Activated T-cell treated with anti-CD3 and anti-CD28 coated beads, Interleukin-2, amount 50 U/mL, for 1 hour (primary cell): ENCODE measurements at regions not wholly inside any gene's neighbourhood (a gene's known extent, or its start where the extent isn't known, plus 50 kb on each side); places are given as distances from the start of the nearest gene placed in this dataset.
"Not testable (repeated sequence)": the region's sequence is repeated elsewhere in the genome, so short reads cannot be mapped to it uniquely, and the experiment has no call there.

ENCODE experiments used
- DNase-seq: peaks from one replicate; pipeline ENCODE4 v3.0.0-alpha.2; 2020

DNA sequence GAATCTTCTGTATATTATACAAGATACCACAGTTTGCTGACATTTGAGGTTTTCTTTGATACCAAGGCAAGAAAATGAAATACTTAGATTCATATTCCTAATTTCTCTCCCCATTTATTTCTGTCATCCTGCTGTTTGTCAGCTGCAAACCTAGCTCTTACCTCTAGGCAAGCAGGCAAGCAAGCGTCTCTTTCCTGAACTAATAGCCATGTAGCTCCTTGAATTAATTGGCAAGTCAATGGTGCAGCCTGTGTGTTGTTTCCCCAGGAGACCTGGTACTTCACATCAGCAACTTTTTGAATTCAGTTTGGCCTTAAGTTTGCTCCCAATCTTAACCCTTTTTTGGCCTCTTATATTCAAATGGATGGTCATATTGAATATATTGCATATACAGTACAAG is 573.6 kb upstream of the ARRDC3 start:
- no peak for DNase-seq

DNA sequence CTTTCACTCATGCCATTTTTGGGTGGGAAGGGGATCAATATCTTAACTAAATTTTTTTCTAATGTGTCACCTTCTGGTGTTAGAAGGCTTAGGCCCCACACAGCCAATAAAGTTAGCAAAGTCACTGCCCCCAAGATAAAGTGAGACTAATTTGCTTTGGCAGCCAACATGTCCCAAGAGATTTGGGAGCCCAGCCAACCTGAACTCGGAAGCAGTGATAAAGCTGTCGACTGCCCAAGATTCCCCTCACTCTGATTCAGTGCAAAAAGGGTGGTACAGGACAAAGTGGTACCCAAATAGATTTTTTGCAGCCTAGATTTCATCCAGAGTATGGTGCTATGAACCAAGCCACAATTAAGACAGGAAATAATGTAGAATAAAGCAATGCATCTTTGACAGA is 572.5 kb upstream of the ARRDC3 start:
- DNase-seq: no peak

DNA sequence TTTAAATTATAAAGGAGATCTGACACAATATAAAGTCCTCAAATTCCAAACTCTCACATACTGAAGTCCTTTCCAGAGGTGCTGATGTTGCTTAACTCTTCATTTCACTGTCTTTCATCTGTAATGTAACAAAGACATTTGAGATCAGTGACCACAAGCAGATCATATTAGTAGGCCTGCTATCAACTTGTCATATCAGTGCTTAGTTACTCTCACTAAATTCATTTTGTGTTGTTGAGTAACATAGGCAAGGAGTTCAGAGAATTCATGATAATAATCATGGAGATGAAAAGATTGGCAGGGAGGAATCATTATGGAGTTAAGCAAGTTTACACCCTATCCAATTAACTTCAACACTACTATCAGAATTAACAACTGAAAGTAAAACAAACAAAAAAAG is 571.0 kb upstream of the ARRDC3 start:
- DNase-seq: no peak

DNA sequence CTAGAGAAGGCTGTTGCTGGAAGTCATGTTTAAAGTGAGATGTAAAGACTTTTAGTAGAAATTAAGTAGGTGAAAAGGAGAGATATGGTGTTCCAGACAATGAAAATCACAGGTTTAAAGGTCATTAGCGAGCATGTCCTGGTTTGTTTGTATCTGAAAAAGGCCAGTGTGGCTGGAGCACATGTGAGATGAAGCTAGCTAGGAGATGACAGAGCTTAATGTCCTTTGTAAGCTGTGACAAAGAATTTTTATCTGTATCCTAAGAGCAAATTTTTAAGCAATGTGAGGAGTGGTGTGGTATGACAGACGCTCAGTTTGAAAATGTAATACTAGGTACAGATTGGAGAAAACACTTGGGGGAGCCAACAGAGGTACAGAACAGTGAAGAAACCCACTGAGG is 567.2 kb upstream of the ARRDC3 start:
- no peak for DNase-seq

DNA sequence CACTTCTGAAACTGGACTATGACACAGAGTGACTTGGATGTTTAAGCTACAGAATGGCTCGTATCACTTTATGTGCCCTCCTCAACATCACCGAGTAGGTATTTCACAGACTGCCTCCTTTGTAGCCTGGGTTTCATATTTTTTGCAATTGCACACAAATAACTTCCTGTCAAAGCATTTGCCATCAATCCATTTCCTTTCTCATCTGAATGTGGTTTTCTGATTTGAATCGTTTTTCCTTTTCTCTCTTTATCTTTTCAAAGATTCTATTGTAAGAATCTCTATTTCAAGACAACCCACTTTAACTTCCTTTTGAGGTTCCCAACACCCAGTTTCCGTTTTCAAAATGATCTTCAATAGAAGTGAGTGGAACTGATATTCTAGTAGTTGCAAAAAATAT is 563.8 kb upstream of the ARRDC3 start:
- DNase-seq: no peak

DNA sequence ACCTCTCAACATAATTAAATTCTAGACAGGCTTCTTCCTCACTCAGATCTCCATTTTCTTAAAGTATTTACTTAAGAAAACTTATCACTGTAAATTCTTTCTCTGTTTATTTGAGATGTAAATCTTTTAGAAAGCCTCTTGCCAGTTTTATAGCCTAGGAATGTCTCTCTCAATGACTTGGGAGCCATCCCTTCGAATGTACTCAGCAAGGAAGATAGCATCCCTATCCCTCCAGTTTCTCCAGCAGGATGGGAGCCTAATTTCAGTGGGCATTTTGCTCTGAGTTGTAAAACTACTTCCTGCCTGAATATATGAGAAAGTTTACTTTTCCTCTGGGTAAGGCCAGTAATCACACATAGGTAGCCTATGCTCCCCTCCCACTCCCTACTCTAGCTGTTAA is 558.5 kb upstream of the ARRDC3 start:
- no peak for DNase-seq

DNA sequence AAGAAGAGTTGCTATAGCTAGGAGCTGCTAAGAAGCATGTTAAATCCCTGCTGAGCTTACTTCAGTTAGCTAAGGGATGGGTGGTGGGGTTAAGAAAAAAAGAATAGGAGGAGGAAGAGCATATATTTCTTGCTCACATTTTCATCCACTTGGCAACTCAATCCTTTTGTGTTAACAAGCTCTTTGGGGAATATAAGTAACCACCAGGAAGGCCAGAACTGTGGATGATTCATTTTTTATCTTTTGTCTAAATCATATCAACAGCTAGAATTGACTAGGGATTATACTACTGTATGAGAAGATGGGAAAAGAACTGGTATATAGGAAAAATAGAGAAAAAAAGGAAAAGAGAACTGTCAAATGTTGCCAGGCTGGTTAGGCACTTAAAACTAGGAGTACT is 555.3 kb upstream of the ARRDC3 start:
- DNase-seq: no peak

DNA sequence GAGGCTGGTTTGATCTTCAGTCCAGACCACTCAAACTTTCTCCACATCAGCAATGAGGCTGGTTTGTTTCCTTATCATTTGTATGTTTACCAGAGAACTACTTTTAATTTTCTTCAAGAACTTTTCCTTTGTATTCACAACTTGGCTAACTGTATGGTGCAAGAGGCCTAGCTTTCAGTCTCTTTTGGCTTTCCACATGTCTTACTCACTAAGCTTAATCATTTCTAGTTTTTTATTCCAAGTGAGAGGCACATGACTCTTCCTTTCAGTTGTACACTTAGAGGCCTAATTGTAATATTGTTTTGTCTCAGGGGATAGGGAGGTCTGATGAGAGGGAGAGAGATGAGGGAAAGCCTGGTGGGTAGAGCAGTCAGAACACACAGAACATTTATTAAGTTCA is 554.0 kb upstream of the ARRDC3 start:
- DNase-seq: no peak

DNA sequence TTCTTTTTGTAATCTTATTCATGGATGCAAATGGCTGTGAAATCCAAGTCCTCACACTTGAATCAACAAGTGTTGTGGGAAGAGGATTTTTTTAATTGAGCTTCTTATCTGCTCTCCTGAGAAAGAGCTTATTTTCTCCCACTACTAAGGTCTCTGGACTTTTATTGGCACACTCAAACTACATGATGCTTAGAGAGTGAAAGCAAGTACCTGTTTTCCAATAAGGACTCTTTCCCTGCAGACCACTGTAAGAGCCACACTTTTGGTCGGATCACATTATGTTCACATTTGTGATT is 546.4 kb upstream of the ARRDC3 start:
- no peak for DNase-seq

DNA sequence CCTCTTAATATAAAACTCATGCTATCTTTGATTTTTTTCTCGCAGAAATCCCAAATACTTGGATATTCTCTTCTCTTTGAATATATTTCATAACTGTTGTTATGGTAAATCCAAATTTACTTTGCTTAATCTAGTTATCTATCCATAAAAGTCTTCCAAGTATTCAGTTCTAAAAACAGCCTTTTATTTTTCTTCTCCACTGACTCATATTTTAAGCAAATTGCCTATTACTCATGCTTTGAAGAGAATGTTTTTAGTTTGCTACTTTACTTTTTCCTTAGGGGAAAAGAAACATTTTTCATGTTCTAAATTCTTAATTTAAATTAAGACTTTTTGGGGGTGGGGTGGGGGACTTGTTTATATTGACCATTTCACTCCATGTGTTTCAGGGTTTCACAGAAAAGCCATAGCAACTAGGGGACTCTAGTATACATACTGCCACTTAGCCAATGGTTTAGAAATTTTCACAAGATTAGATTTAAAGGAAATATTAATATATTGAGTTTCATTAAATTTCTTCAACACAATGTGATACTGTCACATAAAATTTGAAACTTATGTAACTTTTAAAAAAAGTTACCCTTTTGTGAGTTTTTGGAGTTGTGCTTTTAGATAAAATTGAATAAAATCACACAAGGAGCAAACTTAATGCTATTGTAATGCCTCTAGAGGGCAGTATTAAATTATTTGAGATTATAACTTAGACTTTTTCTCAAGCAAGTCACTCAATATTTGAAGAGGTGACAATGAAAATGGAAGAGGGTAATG is 545.8 kb upstream of the ARRDC3 start:
- DNase-seq: no peak

DNA sequence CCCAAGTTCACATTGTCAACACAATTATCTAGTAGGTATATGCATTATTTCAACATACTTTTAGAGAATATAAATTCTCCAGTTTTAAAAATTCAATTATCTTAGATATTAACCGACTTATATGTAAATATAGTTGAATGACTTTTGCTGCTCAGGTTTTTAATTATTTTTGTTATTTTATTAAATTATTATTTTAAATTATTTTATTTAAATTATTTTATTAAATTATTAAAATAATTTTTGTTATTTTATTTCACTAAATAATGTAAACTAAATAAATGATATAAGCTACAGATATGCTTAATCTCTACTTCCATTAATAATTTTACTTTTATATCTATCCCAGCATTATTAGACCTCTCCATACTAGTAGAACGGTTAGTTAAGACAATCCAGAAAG is 544.3 kb upstream of the ARRDC3 start:
- no peak for DNase-seq

DNA sequence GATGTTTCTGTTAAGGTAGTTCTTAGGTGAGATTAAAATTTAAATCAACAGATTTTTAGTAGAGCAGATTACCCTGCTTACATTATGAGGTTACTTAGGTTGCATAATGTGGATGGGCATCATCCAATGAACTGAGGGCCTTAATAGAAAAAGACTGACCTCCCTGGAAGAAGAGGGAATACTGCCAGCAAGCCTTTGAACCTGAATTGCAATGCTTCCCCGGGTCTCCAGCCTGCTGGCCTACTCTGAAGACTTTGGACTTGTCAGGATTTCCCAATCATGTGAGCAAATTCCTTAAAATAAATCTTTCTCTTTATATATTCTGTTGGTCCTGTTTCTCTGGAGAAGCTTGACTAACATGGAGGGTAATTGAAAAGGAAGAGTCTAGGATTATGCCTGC is 542.1 kb upstream of the ARRDC3 start:
- no peak for DNase-seq

DNA sequence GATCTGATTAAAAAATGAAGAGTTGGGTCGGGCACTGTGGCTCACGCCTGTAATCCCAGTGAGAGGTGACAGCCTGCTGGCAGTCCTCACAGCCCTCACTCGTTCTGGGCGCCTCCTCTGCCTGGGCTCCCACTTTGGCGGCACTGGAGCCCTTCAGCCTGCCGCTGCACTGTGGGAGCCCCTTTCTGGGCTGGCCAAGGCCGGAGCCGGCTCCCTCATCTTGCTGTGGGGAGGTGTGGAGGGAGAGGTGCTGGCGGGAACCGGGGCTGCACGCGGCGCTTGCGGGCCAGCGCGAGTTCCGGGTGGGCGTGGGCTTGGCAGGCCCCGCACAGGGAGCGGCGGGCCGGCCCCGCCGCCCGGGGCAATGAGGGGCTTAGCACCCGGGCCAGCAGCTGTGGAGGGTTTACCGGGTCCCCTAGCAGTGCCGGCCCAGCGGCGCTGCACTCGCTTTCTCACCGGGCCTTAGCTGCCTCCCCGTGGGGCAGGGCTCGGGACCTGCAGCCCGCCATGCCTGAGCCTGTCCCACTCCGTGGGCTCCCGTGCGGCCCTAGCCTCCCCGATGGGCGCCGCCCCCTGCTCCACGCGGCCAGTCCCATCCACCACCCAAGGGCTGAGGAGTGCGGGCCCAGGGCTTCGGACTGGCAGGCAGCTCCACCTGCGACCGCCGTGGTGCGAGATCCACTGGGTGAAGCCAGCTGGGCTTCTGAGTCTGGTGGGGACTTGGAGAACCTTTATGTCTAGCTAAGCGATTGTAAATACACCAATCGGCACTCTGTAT is 534.1 kb upstream of the ARRDC3 start:
- not testable (repeated sequence) for DNase-seq

DNA sequence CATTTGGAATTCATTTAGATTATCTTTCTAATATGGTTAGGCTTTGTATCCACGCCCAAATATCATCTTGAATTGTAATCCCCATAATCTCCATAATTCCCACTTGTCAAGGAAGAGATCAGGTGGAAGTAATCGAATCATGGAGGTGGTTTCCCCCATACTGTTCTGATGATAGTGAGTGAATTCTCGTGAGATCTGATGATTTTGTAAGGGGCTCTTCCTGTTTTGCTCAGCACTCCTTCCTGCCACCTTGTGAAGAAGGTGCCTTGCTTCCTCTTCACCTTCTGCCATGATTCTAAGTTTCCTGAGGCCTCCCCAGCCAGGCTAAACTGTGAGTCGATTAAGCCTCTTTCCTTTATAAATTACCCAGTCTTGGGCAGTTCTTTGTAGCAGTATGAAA is 527.5 kb upstream of the ARRDC3 start:
- DNase-seq: no peak

DNA sequence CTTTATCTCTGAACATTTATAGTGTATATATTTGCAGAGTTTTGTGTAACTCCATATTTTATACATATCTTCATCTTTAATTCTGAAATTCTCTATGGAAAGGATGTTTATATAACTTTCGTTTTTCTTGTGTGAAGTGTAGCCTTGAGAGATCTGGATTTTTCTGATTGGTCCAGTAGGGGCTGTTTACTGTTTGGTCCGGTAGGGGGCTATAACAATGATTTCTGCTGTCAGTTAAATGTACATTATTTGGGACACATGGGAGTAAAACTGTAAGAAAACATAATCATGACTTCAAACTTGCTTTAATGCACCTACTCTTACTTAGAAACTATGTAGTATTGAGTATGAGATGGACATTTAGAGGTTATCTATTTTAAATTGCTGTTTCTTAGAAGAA is 527.1 kb upstream of the ARRDC3 start:
- no peak for DNase-seq

DNA sequence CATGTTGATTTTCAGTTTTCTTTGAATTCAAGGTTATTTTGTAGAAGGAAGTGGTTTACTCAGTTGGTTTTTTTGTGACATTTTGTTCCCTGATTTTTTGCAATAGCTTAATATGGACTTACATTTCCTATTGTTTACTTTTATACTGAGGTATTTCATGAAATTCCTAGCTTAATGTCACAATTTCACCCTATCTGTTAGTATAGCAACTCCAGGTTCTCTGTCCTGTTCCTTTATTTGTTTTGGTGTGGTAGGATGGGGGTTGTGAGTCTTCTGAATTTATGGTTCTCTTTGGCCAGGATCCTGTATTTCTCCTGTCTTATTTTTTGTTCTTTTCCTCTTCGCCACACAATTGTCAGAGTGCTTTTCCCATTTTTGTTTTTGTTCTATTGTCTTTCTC is 523.4 kb upstream of the ARRDC3 start:
- DNase-seq: no peak

DNA sequence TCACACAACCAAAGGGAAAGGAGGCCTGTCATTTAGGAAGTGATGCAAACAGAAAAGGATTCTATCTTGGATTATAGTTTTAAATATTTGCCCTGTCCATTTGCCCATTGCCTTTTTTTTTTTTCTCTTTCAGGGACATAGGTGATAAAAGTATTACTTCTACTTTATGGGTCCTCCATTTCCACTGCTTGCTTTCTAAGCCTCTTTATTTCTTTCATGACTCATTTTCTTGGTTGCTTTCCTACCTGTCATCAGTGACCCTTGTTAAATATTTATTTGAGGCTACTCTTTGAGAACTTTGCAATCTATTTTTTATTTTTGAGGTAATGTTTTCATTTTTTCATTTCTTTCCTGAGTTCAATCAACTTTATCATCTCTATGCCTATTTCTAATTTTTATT is 522.9 kb upstream of the ARRDC3 start:
- no peak for DNase-seq

DNA sequence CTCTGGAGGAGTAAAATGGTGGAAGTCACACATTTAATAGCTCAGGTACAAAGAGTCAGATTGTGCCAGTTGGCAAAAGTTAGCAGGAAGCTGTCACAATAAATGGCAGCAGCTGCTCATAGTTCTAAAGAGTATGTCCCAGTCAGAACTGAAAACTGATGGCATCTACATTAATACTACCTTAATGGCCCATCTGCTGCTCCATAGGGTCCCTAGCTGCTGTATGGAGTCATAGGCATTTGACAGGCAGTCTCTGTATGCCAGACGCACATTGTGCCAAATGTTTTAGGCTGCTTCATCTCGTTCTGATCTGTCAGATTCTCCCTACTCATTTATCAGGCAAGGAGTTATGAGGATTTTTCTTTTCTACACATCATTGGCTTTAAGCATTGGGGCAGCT is 515.8 kb upstream of the ARRDC3 start:
- no peak for DNase-seq

DNA sequence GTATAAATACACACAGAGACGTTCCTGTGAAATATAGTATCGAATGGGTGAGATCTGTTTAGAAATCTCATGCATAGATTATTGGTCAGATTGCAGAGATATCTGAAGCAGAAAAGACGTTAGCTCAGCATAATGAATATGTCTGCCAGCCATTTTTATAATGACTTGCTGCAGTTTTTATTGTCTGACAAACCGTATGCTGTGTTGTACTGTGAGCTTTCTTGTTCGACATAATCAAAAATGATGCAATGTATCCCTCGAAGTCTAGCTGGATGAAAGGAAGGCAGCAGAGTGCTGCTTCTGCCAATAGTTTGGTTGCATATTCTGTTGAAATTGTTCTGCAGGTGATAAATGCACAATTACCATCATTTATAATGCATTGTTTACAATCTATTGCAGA is 514.9 kb upstream of the ARRDC3 start:
- no peak for DNase-seq

DNA sequence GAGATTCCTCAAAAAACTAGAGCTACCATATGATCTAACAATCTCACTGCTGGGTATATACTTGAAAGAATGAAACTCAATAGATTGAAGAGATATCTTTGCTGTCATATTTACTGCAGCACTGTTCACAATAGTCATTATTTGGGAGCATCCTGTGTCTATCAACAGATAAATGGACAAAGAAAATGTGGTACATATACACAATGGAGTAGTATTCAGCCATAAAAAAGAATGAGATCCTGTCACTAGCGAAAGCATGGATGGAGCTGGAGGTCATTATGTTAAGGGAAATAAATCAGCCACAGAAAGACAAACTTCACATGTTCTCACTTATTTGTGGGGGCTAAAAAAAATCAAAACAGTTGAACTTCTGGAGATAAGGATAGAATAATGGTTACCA is 505.7 kb upstream of the ARRDC3 start:
- DNase-seq: no peak

DNA sequence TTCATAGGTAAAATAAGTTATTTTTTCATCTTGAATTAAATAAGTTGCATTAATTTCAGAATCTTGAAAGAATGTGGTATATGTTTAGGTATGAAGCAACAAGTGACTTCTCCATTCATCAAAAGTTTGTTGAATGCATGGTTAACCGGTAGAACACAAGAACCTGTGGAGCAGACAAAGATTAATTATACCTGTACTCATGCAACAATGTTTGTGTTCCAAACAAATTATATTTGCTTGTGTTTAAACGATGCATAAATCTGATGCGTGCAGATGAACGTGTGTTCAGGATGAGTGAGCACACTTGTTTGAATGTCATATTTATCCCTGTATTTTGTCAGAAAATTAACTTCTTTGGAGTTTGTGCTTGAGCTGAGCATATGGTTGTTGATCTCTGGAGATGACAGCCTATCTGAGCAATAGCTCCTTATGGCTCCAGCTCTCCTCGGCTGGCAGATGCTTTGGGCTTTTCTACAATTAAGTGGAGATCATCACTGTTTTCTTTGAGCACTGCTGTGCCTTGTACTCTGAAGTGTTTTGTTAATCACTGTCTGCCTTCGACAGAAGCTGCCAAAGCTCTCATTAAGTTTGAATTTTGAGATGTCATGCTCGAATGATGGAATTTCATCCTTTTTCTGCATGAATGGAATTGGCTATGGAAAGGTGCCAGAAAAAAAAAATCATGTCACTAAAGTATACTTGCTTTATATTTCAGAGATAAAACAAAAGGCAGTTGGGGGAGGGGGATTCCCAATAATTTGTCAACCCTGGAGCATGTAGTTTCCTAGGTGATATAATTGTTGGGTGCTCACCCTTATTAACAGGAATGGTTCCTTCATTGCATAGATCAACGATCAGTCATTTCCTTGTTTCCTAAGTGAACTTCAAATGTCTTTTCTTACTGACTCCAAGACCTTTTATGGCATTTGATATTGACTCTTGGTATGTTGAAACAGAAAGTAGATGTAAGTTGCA is 502.5 kb upstream of the ARRDC3 start:
- no peak for DNase-seq

DNA sequence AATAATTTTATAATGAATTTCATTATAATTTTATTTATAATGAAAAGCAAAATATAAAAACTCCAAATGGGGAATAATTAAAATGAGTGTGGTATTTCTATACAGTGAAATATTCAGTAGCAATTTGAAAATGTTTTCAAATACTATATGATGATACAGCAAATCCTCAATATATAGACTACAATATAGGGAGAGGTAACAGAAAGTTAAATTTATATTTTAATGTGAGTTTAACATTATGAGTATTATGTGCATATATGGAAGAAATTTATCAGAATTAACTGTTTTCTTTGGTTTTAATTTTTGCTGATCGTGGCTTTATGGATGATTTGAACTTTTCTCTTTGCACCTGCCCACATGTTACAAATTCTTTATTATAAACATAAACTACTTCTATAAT is 500.9 kb upstream of the ARRDC3 start:
- DNase-seq: no peak

DNA sequence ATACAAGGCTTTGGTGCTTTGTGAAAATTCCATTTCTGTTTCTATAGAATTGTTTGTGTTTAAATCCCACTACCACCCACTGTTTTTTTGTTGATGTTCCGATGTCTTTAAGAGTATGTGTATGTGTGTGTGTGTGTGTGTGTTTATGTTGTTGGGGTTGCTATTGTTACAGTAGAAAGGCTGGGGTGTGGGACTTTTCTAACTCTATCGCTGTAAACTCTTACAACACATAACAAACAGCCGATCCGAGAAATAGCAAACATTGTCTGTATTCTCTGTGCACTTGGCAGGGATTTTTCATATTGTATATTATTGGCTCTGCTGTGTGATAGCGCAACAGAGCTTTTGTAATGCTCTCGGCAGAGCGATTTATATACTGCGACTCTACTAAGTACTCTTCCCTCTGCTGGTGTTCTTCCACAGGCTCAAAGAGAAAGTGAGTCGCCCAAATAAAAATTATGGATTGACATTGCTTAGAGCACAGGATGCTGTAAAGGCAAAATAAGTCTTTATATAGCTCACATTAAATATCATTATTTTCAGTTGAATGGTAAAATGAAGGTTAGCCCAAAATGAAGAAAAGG is 492.2 kb upstream of the ARRDC3 start:
- DNase-seq: no peak
